H1 (cell line): ENCODE measurements at regions not wholly inside any gene's neighbourhood (a gene's known extent, or its start where the extent isn't known, plus 50 kb on each side); places are given as distances from the start of the nearest gene placed in this dataset.

Experiments
- TF ChIP-seq, protein P1 (sequence below): IDR thresholded peaks from 2 replicates; pipeline ENCODE4 v1.6.1; 2011; ENCODE audit warnings: low read length, improper control_type of control experiment

DNA sequence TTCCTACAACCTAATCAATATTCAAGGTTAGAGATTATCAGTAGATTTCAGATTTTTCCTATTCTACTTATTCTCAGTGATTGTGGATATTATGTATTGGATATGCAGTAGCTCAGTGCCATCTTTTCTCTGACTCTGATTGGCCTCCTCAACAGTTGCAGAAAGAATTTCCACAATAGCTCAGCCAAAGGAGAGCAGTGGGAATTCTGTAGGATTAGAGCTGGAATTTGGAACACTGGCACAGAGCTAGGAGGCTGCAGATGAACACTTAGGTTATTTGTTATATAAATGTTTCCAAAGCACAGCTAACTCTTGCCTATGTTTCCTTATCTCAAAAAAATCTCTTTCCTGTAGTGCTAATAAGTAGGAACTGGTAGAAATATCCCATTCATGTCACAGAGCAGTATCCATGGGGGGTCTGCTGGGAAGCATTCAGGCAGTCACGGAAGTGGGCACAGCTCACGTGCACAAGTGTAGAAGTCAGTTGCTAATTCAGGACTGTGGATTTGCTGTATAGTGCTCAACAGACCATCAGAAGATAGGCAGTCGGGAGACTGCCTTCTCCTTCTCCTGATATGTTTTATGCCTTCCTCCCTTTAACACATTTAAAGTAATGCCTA lies 116.2 kb upstream of the TMEM260 start (continued):
- TF ChIP-seq, protein P1, sequence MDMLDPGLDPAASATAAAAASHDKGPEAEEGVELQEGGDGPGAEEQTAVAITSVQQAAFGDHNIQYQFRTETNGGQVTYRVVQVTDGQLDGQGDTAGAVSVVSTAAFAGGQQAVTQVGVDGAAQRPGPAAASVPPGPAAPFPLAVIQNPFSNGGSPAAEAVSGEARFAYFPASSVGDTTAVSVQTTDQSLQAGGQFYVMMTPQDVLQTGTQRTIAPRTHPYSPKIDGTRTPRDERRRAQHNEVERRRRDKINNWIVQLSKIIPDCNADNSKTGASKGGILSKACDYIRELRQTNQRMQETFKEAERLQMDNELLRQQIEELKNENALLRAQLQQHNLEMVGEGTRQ: no peak
